ENCODE measurements at regions not wholly inside any gene's neighbourhood (a gene's known extent, or its start where the extent isn't known, plus 50 kb on each side); places are given as distances from the start of the nearest gene placed in this dataset.

GRCh38 chr15:70152070-70152480, 54.4 kb upstream of the TLE3 start:
- TF ChIP-seq EP300 (IDR thresholded peaks at IDR 0.05) (no peak), POLR2A (IDR thresholded peaks at IDR 0.05; ENCODE audit: low read depth) (no peak), CTCF (IDR thresholded peaks at IDR 0.05) (no peak), POLR2AphosphoS5 (IDR thresholded peaks at IDR 0.05) (no peak)
